ENCODE measurements at regions not wholly inside any gene's neighbourhood (a gene's known extent, or its start where the extent isn't known, plus 50 kb on each side); places are given as distances from the start of the nearest gene placed in this dataset.
"Not testable (repeated sequence)": the region's sequence is repeated elsewhere in the genome, so short reads cannot be mapped to it uniquely, and the experiment has no call there.

DNA sequence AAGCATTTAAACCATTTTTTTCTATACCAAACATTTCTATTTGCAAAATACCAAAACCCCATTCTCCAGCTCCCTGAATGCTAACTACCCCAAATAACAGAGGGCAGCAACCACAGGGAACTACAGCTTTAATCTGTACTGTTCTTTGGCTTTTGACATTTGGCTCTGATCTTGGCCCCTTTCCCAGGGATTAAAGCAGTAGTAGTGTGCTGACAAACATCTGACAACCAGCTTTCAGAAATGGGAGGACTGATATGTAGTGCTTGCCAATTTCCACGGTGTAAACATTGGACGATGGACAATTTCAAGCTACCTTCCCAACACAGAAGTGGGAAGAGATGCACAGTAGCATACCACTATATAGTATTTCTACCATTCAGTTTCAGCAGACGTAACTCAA is 88.4 kb upstream of the TEAD1 start:
- DNase-seq (ENCODE audit: extremely low read depth in 1 of 2, low read depth in 1 of 2) = no peak

- DNase-seq (ENCODE audit: extremely low read depth in 1 of 2, low read depth in 1 of 2) = no peak
Measured at GRCh38 chr11:12587333-12587991, 86.8 kb upstream of the TEAD1 start.

GRCh38 chr11:12591706-12592105 is 82.5 kb upstream of the TEAD1 start:
- DNase-seq (ENCODE audit: extremely low read depth in 1 of 2, low read depth in 1 of 2) = no peak

DNA sequence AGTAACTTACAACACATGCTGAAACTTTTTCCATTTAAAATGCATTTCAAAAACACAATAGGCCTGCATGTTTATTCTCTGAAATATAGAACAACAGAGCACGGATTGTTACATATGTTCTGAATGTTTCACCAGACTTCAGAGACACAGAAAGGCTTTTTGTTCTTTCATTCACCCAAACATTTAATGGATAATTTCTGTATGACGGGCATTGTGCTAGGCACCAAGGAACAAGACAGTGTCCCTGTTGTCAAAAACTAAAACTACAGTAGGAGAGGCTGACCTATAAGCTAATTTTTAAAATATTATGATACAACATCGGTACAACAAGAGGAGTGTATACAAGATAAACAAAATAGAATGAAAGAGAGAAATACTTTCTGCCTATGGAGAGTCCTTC is 81.9 kb upstream of the TEAD1 start:
- DNase-seq (ENCODE audit: extremely low read depth in 1 of 2, low read depth in 1 of 2) = no peak

- DNase-seq (ENCODE audit: extremely low read depth in 1 of 2, low read depth in 1 of 2) = not testable (repeated sequence)
Measured at GRCh38 chr11:12595089-12595847, 79.0 kb upstream of the TEAD1 start.

- DNase-seq (ENCODE audit: extremely low read depth in 1 of 2, low read depth in 1 of 2) = no peak
Measured at GRCh38 chr11:12598330-12599256, 75.6 kb upstream of the TEAD1 start.

DNA sequence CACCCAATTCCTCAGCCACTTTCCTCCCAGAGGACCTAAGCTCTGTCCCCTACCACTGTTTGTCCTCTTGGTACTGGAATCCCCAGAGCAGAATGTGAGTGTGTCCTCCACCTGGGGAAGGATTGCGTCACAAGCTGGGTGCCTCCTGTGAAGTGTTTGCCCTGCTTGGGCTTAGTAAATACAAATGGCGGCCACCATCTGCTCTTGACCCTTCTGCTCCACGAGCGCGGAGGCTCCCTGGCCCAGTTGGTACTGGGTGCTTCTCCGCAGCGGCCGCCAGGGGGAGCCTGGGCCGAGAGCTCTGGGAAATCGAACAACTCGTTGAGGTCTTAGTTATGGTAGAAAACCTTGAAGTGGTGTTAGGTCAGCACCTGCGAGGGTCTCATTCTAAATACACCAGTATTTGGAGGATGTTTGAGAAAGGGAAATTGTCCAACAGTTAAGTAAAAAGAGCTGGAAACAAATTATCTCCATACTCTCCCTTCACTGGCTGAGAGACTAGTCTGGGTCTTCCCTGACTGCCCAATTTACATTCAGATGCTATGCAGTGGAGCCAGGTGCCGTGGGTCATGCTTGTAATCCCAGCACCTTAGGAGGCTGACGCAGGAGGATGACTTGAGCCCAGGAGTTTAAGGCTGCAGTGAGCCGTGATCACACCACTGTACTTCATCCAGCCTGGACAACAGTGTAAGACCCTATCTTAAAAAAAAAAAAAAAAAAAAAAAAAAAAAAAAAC is 74.6 kb upstream of the TEAD1 start:
- peak in 1 of 2 donors; percentile 8 for DNase-seq (ENCODE audit: extremely low read depth in 1 of 2, low read depth in 1 of 2)

GRCh38 chr11:12600829-12601228 is 73.4 kb upstream of the TEAD1 start:
- no peak for DNase-seq (ENCODE audit: extremely low read depth in 1 of 2, low read depth in 1 of 2)

DNA sequence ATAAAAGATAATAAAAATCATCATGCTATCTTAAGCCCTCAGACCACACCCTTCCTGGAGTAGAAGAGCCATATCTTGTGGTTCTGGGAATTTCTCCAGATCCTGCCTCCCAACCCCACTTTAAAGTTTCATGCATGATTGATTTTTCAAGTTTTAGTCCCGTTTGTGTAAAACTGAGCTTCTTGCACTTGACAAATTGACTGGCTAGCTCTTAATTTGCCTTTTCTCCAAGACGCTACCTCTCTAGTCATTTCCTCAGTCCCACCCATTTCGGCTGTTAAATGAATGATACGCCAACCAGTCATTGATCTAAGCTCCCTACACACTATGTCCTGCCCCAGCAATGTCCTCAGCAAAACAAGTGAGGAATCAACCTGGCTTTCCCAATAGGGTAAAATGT is 71.8 kb upstream of the TEAD1 start:
- no peak for DNase-seq (ENCODE audit: extremely low read depth in 1 of 2, low read depth in 1 of 2)

- DNase-seq (ENCODE audit: extremely low read depth in 1 of 2, low read depth in 1 of 2) = no peak
Measured at GRCh38 chr11:12603143-12604088, 70.8 kb upstream of the TEAD1 start.

DNA sequence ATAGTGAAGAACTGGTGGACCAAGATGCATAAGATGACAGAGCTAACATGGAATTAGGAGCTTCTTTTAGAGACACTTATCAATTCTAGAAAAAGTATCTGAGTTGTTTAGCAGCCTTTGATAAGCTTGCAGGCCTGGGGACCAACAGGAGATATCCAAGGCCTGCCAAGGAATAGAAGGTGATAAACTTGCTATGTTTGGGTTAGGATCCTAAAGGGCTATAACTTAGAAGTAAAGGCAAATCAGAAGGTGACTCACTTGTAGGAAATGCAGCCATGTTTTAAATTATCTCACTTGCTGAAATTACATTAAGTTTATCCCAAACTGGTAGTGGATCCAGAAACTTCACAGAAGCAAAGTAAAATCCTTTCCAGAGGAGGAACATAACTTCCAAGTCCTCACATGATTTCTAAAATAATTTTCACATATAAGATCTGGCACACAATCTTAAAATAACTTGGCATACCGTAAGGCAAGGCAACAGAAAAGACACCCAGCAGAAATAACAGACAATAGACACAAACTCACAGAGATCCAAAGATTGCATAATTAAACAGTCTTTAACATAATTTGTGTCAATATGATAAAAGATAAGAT is 69.6 kb upstream of the TEAD1 start:
- DNase-seq (ENCODE audit: extremely low read depth in 1 of 2, low read depth in 1 of 2) = no peak

GRCh38 chr11:12606597-12606996 is 67.6 kb upstream of the TEAD1 start:
- no peak for DNase-seq (ENCODE audit: extremely low read depth in 1 of 2, low read depth in 1 of 2)

- not testable (repeated sequence) for DNase-seq (ENCODE audit: extremely low read depth in 1 of 2, low read depth in 1 of 2)
Measured at GRCh38 chr11:12608678-12609077, 65.5 kb upstream of the TEAD1 start.

DNA sequence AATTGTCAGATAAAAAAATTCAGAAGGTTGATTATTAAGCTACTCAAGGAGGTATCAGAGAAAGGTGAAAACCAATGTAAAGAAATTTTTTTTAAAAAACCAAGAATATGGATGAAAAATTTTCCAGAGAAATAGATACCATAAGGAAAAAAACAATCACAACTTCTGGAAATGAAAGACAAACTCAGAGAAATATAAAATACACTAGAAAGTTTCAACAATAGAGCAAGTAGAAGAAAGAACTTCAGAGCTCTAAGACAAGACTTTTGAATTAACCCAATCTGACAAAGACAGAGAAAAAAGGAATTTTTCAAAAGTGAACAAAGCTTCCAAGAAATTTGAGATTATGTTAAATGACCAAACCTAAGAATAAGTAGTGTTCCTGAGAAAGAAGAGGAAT is 62.9 kb upstream of the TEAD1 start:
- DNase-seq (ENCODE audit: extremely low read depth in 1 of 2, low read depth in 1 of 2) = no peak

DNA sequence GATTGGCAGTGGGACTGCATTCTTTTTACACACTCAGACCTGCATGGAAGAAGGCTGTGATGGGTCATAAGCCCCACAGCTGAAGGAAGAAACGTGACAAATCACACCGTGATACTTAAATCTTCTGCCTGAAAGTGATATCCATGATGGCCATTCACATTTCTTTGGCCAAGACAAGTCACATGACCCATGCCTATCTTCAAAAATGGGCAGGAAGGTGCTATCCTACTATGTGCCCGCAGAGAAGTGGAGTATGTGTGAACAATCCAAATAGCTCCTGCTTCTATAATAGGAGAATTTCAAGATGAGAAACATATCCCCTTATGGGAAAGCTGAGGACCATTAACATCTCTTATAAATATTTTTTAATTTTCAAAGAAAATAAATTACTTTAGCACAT is 56.6 kb upstream of the TEAD1 start:
- DNase-seq (ENCODE audit: extremely low read depth in 1 of 2, low read depth in 1 of 2) = no peak

DNA sequence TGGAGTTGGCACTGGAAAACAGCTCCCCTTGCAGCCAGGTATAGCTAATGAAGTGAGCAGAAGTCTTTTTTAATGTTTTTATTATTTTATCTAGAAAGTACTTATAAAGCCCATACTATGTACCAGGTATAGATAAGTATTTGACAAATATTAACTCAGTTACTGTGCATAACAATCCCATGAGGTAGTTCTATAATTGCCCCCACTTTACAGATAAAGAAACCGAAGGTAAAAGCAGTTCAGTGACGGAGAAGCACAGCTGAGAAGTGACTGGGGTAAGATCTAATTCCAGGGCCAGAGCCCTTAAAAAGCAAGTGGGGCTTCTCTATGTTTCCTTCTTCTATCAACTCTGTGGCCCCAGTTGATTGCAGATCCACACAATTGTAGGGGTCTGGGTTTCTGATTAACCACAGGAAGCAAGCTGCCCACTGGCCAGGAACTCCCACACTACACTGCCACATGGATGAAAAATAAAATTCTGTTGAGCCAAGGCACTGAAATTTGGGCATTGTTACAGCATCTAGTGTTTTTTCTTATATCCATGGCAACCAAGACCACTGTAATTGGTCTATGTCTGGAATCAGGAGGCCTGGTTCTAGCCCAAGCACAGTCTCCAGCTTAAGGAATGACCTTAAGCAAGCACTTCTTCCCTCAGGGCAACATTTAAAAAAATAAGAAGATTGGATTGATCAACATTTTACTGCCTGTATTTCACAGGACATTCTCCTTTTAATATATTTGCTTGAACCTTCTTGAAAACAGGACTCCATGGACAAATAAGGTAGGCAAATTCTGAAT is 55.3 kb upstream of the TEAD1 start:
- DNase-seq (ENCODE audit: extremely low read depth in 1 of 2, low read depth in 1 of 2) = no peak

- no peak for DNase-seq (ENCODE audit: extremely low read depth in 1 of 2, low read depth in 1 of 2)
Measured at GRCh38 chr11:12623869-12624268, 50.4 kb upstream of the TEAD1 start.
